Nephron progenitor cell (in vitro differentiated cells): ENCODE measurements at regions not wholly inside any gene's neighbourhood (a gene's known extent, or its start where the extent isn't known, plus 50 kb on each side); places are given as distances from the start of the nearest gene placed in this dataset.

Experiments
- DNase-seq: peaks from one replicate; pipeline ENCODE4 v3.0.0; 2021
- H3K27ac Mint-ChIP-seq: 2 replicates; pipeline ENCODE4 v1.8.0; 2021; ENCODE audit warnings: mild to moderate bottlenecking, moderate library complexity, mixed read lengths
- H3K27me3 Mint-ChIP-seq: 2 replicates; pipeline ENCODE4 v1.8.0; 2021; ENCODE audit warnings: mild to moderate bottlenecking, low read depth, mixed read lengths; ENCODE audit not compliant: poor library complexity
- H3K36me3 Mint-ChIP-seq: 2 replicates; pipeline ENCODE4 v1.8.0; 2021; ENCODE audit warnings: low read depth, mixed read lengths
- H3K4me1 Mint-ChIP-seq: 2 replicates; pipeline ENCODE4 v1.8.0; 2021; ENCODE audit warnings: mixed read lengths
- H3K4me3 Mint-ChIP-seq: 2 replicates; pipeline ENCODE4 v1.8.0; 2021; ENCODE audit warnings: mild to moderate bottlenecking, moderate library complexity, mixed read lengths
- H3K9me3 Mint-ChIP-seq: 2 replicates; pipeline ENCODE4 v1.8.0; 2021; ENCODE audit warnings: mild to moderate bottlenecking, moderate library complexity, mixed read lengths
- TF ChIP-seq, protein P1 (sequence below): fragments of 200-600 bp; sonication (generic); IDR thresholded peaks from 2 replicates; pipeline ENCODE4 v1.5.0; 2021; ENCODE audit warnings: antibody characterized with exemption

DNA sequence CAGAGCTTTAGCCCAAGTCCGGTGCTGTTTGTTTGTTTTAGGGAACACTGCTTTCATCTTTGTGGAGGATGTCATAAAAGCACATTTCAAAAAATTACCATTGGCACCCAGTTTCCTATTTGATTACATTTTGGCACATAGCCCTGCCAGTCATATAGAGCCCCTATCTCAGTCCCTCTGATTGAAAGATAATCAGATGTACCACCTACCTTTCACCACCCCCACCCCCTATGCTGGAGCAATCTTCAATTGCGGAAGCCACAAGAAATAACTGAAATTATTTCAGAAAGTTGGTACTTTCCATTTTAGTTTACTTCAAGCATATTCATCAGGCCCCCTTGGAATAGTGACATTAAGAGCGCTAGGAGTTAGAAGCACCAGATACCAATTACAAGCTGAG is 136.7 kb upstream of the RPL34 start:
- peaks cover 8% of the 10 kb centered on the region for H3K27me3 Mint-ChIP-seq
- TF ChIP-seq, protein P1, sequence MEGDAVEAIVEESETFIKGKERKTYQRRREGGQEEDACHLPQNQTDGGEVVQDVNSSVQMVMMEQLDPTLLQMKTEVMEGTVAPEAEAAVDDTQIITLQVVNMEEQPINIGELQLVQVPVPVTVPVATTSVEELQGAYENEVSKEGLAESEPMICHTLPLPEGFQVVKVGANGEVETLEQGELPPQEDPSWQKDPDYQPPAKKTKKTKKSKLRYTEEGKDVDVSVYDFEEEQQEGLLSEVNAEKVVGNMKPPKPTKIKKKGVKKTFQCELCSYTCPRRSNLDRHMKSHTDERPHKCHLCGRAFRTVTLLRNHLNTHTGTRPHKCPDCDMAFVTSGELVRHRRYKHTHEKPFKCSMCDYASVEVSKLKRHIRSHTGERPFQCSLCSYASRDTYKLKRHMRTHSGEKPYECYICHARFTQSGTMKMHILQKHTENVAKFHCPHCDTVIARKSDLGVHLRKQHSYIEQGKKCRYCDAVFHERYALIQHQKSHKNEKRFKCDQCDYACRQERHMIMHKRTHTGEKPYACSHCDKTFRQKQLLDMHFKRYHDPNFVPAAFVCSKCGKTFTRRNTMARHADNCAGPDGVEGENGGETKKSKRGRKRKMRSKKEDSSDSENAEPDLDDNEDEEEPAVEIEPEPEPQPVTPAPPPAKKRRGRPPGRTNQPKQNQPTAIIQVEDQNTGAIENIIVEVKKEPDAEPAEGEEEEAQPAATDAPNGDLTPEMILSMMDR, result no peak
- H3K9me3 Mint-ChIP-seq, result no peaks in the 10 kb centered on the region
- peaks cover 22% of the 10 kb centered on the region for H3K4me1 Mint-ChIP-seq
- no peak overlapping the region for H3K27ac Mint-ChIP-seq
- no peak overlapping the region for H3K4me3 Mint-ChIP-seq
- H3K36me3 Mint-ChIP-seq, result no peaks in the 10 kb centered on the region
- no peak for DNase-seq

GRCh38 chr4:108483079-108483478 is 137.3 kb upstream of the RPL34 start:
- no peak overlapping the region for H3K4me3 Mint-ChIP-seq
- H3K9me3 Mint-ChIP-seq, result no peaks in the 10 kb centered on the region
- no peak for DNase-seq
- peaks cover 22% of the 10 kb centered on the region for H3K4me1 Mint-ChIP-seq
- TF ChIP-seq, protein P1, result no peak
- no peaks in the 10 kb centered on the region for H3K36me3 Mint-ChIP-seq
- peaks cover 9% of the 10 kb centered on the region for H3K27me3 Mint-ChIP-seq
- H3K27ac Mint-ChIP-seq, result no peak overlapping the region

- Mint-ChIP-seq H3K4me3 (no peak overlapping the region), H3K36me3 (no peaks in the 10 kb centered on the region), H3K9me3 (no peaks in the 10 kb centered on the region), H3K4me1 (peaks cover 22% of the 10 kb centered on the region), H3K27ac (no peak overlapping the region), H3K27me3 (peaks cover 10% of the 10 kb centered on the region)
- DNase-seq, result no peak
- TF ChIP-seq, protein P1, result no peak
Measured at GRCh38 chr4:108480881-108481280, 139.5 kb upstream of the RPL34 start.

- H3K9me3 Mint-ChIP-seq, result peaks cover 7% of the 10 kb centered on the region
- no peak overlapping the region for H3K4me3 Mint-ChIP-seq
- TF ChIP-seq, protein P1, result no peak
- DNase-seq, result no peak
- H3K27me3 Mint-ChIP-seq, result peaks cover 8% of the 10 kb centered on the region
- peaks cover 5% of the 10 kb centered on the region for H3K4me1 Mint-ChIP-seq
- H3K36me3 Mint-ChIP-seq, result peaks cover 5% of the 10 kb centered on the region
- no peak overlapping the region for H3K27ac Mint-ChIP-seq
Measured at GRCh38 chr4:108477527-108478108, 142.8 kb upstream of the RPL34 start.

DNA sequence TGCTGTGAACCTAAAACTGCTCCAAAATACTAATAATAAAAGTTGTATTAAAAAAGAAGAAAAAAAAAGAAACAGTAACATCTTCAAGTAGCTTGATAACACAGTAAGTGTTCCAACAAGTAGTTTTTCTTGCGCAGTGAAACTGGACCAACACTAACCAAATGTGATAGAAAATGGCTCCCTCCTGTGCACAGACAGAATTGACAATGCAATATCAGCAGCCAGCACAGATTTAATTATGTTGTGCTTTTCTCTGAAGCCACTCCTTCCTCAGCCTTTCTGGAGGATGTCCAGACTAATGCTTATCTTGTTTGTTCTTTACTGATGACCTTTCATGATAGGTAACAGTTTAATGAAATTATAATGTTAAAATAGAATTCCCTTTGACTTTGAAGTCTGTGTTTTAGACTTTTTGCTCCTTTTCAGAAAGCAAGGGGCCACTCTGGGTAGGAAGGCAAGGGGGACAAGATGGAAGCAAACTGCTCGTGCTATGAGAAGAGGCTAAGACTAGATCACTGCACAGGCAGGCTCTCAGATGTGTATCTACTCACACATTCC is 147.1 kb upstream of the RPL34 start:
- DNase-seq, result no peak
- Mint-ChIP-seq H3K9me3 (peaks cover 7% of the 10 kb centered on the region), H3K36me3 (peaks cover 5% of the 10 kb centered on the region), H3K27ac (no peak overlapping the region), H3K27me3 (peaks cover 3% of the 10 kb centered on the region), H3K4me1 (no peaks in the 10 kb centered on the region), H3K4me3 (no peak overlapping the region)
- TF ChIP-seq, protein P1, result no peak
